Karpas-422 (cell line): ENCODE measurements at regions not wholly inside any gene's neighbourhood (a gene's known extent, or its start where the extent isn't known, plus 50 kb on each side); places are given as distances from the start of the nearest gene placed in this dataset.

ENCODE experiments used
- DNase-seq: peaks from one replicate; pipeline ENCODE4 v3.0.0-alpha.2; 2015
- H2AFZ ChIP-seq: fragments of 200-600 bp; sonication (generic); 2 replicates; pipeline ENCODE4 v1.6.1; 2014; ENCODE audit warnings: antibody characterized with exemption, low read length, mixed read lengths
- H3K27ac ChIP-seq: fragments of 200-600 bp; sonication (generic); 2 replicates; pipeline ENCODE4 v1.5.1; 2014; ENCODE audit warnings: mild to moderate bottlenecking, low read length, moderate library complexity
- H3K27me3 ChIP-seq: fragments of 200-600 bp; sonication (generic); 2 replicates; pipeline ENCODE4 v1.6.1; 2014; ENCODE audit warnings: low read length, mixed read lengths
- H3K36me3 ChIP-seq: fragments of 200-600 bp; sonication (generic); 2 replicates; pipeline ENCODE4 v1.6.1; 2014; ENCODE audit warnings: low read length, mixed read lengths; ENCODE audit not compliant: insufficient read depth
- H3K4me1 ChIP-seq: fragments of 200-600 bp; sonication (generic); 2 replicates; pipeline ENCODE4 v1.6.1; 2014; ENCODE audit warnings: mild to moderate bottlenecking, low read length, mixed read lengths
- H3K4me2 ChIP-seq: fragments of 200-600 bp; sonication (generic); 2 replicates; pipeline ENCODE4 v1.6.1; 2014; ENCODE audit warnings: low read length, low read depth, mild to moderate bottlenecking; ENCODE audit not compliant: poor library complexity, severe bottlenecking
- H3K4me3 ChIP-seq: fragments of 200-600 bp; sonication (generic); 2 replicates; pipeline ENCODE4 v1.5.1; 2014; ENCODE audit warnings: mild to moderate bottlenecking, antibody characterized with exemption, low read length, mixed read lengths
- H3K79me2 ChIP-seq: fragments of 200-600 bp; sonication (generic); 2 replicates; pipeline ENCODE4 v1.6.1; 2014; ENCODE audit warnings: mild to moderate bottlenecking, low read length, mixed read lengths
- H3K9ac ChIP-seq: fragments of 200-600 bp; sonication (generic); 2 replicates; pipeline ENCODE4 v1.6.0; 2014; ENCODE audit warnings: low read length
- H3K9me2 ChIP-seq: fragments of 200-600 bp; sonication (generic), shearing (Covaris generic); replicated peaks from 2 replicates; pipeline ENCODE4 v1.6.0; 2014; ENCODE audit warnings: mild to moderate bottlenecking, low read length, moderate library complexity; ENCODE audit not compliant: insufficient read depth
- H3K9me3 ChIP-seq: fragments of 300-700, 200-600 bp; sonication (generic); 2 replicates; pipeline ENCODE4 v1.6.1; 2014; ENCODE audit warnings: low read length, mixed read lengths
- H4K20me1 ChIP-seq: fragments of 200-600 bp; sonication (generic); 2 replicates; pipeline ENCODE4 v1.6.1; 2014; ENCODE audit warnings: mild to moderate bottlenecking, antibody characterized with exemption, low read length, low read depth; ENCODE audit not compliant: insufficient read depth

- Histone ChIP-seq H3K27me3 (no peaks in the 10 kb centered on the region), H3K36me3 (no peaks in the 10 kb centered on the region), H3K9me2 (no peaks in the 10 kb centered on the region), H3K4me1 (no peaks in the 10 kb centered on the region), H2AFZ (no peak overlapping the region), H3K79me2 (no peaks in the 10 kb centered on the region), H4K20me1 (no peaks in the 10 kb centered on the region), H3K9ac (no peak overlapping the region), H3K27ac (no peak overlapping the region), H3K4me2 (no peak overlapping the region), H3K4me3 (no peak overlapping the region), H3K9me3 (peaks cover 66% of the 10 kb centered on the region)
- DNase-seq = no peak
These were observed 408.7 kb upstream of the NOVA1 start for GRCh38 chr14:27006570-27006969.

DNA sequence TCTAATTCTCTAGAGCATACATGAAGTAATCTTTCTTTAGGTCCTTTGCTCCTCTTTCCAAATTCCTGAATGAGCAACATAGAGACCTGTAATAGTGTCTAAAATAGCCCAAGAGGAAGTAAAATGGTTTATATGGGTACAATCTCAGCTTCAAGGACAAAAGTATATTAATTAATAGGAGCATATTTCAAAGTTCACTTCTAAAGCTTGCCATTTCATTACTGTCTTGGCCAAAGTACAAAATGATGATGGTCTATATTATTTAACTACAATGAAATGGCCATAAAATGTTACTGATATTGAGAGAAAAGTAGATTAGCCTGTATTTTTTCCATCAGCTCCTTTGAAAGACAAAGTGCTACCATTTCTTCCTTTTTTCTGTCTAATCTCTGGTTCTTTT, 410.4 kb upstream of the NOVA1 start:
- no peaks in the 10 kb centered on the region for H3K9me2 ChIP-seq
- no peaks in the 10 kb centered on the region for H3K4me1 ChIP-seq
- no peaks in the 10 kb centered on the region for H3K36me3 ChIP-seq
- H3K79me2 ChIP-seq = no peaks in the 10 kb centered on the region
- peaks cover 62% of the 10 kb centered on the region for H3K9me3 ChIP-seq
- DNase-seq = no peak
- no peaks in the 10 kb centered on the region for H4K20me1 ChIP-seq
- no peaks in the 10 kb centered on the region for H3K27me3 ChIP-seq
- H3K9ac ChIP-seq = no peak overlapping the region
- H3K4me3 ChIP-seq = no peak overlapping the region
- H3K4me2 ChIP-seq = no peak overlapping the region
- H2AFZ ChIP-seq = no peak overlapping the region
- H3K27ac ChIP-seq = no peak overlapping the region

GRCh38 chr14:27012641-27013040, 414.8 kb upstream of the NOVA1 start:
- no peak overlapping the region for H2AFZ ChIP-seq
- no peaks in the 10 kb centered on the region for H3K4me1 ChIP-seq
- H3K4me2 ChIP-seq = no peak overlapping the region
- no peak for DNase-seq
- no peaks in the 10 kb centered on the region for H3K27me3 ChIP-seq
- no peaks in the 10 kb centered on the region for H3K36me3 ChIP-seq
- peaks cover 60% of the 10 kb centered on the region for H3K9me3 ChIP-seq
- H3K9ac ChIP-seq = no peak overlapping the region
- H4K20me1 ChIP-seq = no peaks in the 10 kb centered on the region
- no peaks in the 10 kb centered on the region for H3K9me2 ChIP-seq
- H3K4me3 ChIP-seq = no peak overlapping the region
- H3K27ac ChIP-seq = no peak overlapping the region
- no peaks in the 10 kb centered on the region for H3K79me2 ChIP-seq

- H3K4me3 ChIP-seq = no peak overlapping the region
These were observed 415.8 kb upstream of the NOVA1 start for GRCh38 chr14:27013678-27014077.

DNA sequence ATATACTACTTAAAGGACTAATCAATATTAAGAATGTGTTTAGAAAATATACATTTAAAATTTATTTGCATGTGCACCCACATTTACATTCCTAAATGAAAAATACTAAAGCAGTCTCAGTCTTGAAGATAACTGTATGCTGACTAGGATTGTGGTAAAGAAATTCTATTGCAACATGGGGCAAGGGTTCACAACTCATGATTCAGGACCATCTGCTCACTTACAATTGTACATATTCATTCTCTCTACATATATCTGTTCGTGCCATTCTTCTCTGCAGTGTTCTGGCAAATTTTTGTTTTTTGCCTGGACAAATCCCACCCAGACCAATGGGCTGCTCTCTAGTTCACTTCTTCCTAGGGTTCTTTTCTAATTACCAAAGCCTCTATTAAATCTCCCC, 417.2 kb upstream of the NOVA1 start:
- H3K36me3 ChIP-seq = no peaks in the 10 kb centered on the region
- no peaks in the 10 kb centered on the region for H4K20me1 ChIP-seq
- H3K27ac ChIP-seq = no peak overlapping the region
- no peak for DNase-seq
- no peak overlapping the region for H3K9ac ChIP-seq
- no peaks in the 10 kb centered on the region for H3K9me2 ChIP-seq
- H3K4me1 ChIP-seq = no peaks in the 10 kb centered on the region
- H2AFZ ChIP-seq = no peak overlapping the region
- no peaks in the 10 kb centered on the region for H3K79me2 ChIP-seq
- no peak overlapping the region for H3K4me2 ChIP-seq
- no peak overlapping the region for H3K4me3 ChIP-seq
- H3K9me3 ChIP-seq = peaks cover 57% of the 10 kb centered on the region
- no peaks in the 10 kb centered on the region for H3K27me3 ChIP-seq

More at GRCh38 chr14:27013678-27014077, 415.8 kb upstream of the NOVA1 start:
- DNase-seq = no peak
- no peak overlapping the region for H3K4me2 ChIP-seq
- no peaks in the 10 kb centered on the region for H3K36me3 ChIP-seq
- no peak overlapping the region for H3K9ac ChIP-seq
- peaks cover 61% of the 10 kb centered on the region for H3K9me3 ChIP-seq
- H3K27me3 ChIP-seq = no peaks in the 10 kb centered on the region
- H3K9me2 ChIP-seq = no peaks in the 10 kb centered on the region
- H2AFZ ChIP-seq = no peak overlapping the region
- H3K79me2 ChIP-seq = no peaks in the 10 kb centered on the region
- H3K4me1 ChIP-seq = no peaks in the 10 kb centered on the region
- H3K27ac ChIP-seq = no peak overlapping the region
- no peaks in the 10 kb centered on the region for H4K20me1 ChIP-seq

GRCh38 chr14:27025648-27026047, 427.8 kb upstream of the NOVA1 start:
- H4K20me1 ChIP-seq = no peaks in the 10 kb centered on the region

GRCh38 chr14:27026097-27026496, 428.3 kb upstream of the NOVA1 start:
- Histone ChIP-seq H2AFZ (no peak overlapping the region), H3K27me3 (no peaks in the 10 kb centered on the region), H3K27ac (no peak overlapping the region), H4K20me1 (no peaks in the 10 kb centered on the region), H3K9me2 (no peaks in the 10 kb centered on the region), H3K9me3 (peaks cover 40% of the 10 kb centered on the region), H3K36me3 (no peaks in the 10 kb centered on the region), H3K9ac (no peak overlapping the region), H3K4me1 (no peaks in the 10 kb centered on the region), H3K4me2 (no peak overlapping the region), H3K4me3 (no peak overlapping the region), H3K79me2 (no peaks in the 10 kb centered on the region)
- DNase-seq = no peak

More at GRCh38 chr14:27025648-27026047, 427.8 kb upstream of the NOVA1 start:
- H3K9ac ChIP-seq = no peak overlapping the region
- H3K27me3 ChIP-seq = no peaks in the 10 kb centered on the region
- no peak overlapping the region for H2AFZ ChIP-seq
- H3K4me2 ChIP-seq = no peak overlapping the region
- no peaks in the 10 kb centered on the region for H3K9me2 ChIP-seq
- no peaks in the 10 kb centered on the region for H3K79me2 ChIP-seq
- peaks cover 40% of the 10 kb centered on the region for H3K9me3 ChIP-seq
- DNase-seq = no peak
- H3K27ac ChIP-seq = no peak overlapping the region
- H3K4me3 ChIP-seq = no peak overlapping the region
- H3K4me1 ChIP-seq = no peaks in the 10 kb centered on the region
- no peaks in the 10 kb centered on the region for H3K36me3 ChIP-seq

DNA sequence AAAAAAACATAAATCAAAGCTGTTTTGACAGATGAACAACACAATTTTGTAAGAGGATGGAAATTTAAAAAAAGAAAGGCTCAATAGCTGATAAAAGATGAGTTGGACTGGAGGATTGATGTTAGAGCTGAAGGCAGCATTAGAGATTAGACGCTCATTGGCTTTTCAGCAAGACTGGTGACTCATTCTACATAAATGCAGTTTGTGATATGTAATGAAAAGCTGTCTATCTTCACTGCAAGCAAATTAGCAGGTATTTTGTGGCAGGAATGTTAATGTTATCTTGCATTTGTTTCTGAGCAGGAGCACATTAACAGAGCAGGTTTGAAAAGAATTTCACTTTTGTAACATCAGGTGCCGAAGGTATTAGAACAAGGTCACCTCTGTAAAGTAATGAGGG, 442.7 kb upstream of the NOVA1 start:
- Histone ChIP-seq H3K4me3 (no peak overlapping the region), H3K4me2 (no peak overlapping the region)

DNA sequence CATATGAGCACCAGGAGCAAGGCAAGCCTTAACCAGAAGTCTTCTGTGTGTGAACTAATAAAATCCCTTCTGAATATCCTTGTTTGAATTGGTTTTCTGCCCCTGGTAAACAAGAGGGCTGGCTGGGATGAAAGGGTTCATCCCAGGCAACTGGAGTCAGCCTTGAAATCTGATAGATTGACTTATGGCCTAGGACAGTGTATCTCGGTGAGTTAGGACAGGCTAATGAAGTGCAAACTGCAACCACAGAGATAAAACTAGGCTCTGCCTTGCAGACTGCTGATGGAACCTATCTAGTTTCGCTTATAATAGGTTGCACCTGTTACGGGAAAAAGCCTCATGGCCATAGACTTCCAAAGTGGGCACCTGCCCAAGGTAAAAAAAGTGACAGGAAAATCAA, 451.9 kb upstream of the NOVA1 start:
- Histone ChIP-seq H3K9me3 (peaks cover 37% of the 10 kb centered on the region), H4K20me1 (no peaks in the 10 kb centered on the region), H3K4me1 (no peaks in the 10 kb centered on the region), H3K79me2 (no peaks in the 10 kb centered on the region), H2AFZ (no peak overlapping the region), H3K36me3 (no peaks in the 10 kb centered on the region), H3K27me3 (no peaks in the 10 kb centered on the region), H3K4me3 (no peak overlapping the region), H3K27ac (no peak overlapping the region), H3K4me2 (no peak overlapping the region), H3K9ac (no peak overlapping the region), H3K9me2 (no peaks in the 10 kb centered on the region)
- no peak for DNase-seq

More for the DNA sequence above, 442.7 kb upstream of the NOVA1 start:
- Histone ChIP-seq H2AFZ (no peak overlapping the region), H3K36me3 (no peaks in the 10 kb centered on the region), H4K20me1 (no peaks in the 10 kb centered on the region), H3K79me2 (no peaks in the 10 kb centered on the region), H3K9me3 (peaks cover 49% of the 10 kb centered on the region), H3K27me3 (no peaks in the 10 kb centered on the region), H3K9me2 (no peaks in the 10 kb centered on the region), H3K4me1 (no peaks in the 10 kb centered on the region), H3K9ac (no peak overlapping the region), H3K27ac (no peak overlapping the region)
- no peak for DNase-seq
